ENCODE measurements at regions not wholly inside any gene's neighbourhood (a gene's known extent, or its start where the extent isn't known, plus 50 kb on each side); places are given as distances from the start of the nearest gene placed in this dataset.

- no peak for TF ChIP-seq CTCF (IDR thresholded peaks at IDR 0.05)
- TF ChIP-seq POLR2A (IDR thresholded peaks at IDR 0.05) = no peak
- no peak for TF ChIP-seq POLR2AphosphoS5 (IDR thresholded peaks at IDR 0.05)
These were observed 53.9 kb upstream of the ATP8A1 start for GRCh38 chr4:42710761-42711160.
